ENCODE measurements at regions not wholly inside any gene's neighbourhood (a gene's known extent, or its start where the extent isn't known, plus 50 kb on each side); places are given as distances from the start of the nearest gene placed in this dataset.

GRCh38 chr11:97968071-97968470 is 1052.7 kb upstream of the CNTN5 start:
- H3F3A ChIP-seq (ENCODE audit: low read length, unreplicated experiment), result no peaks in the 10 kb centered on the region
- POLR2A ChIA-PET (ENCODE audit: unreplicated experiment), result no interaction called here
- H2AFZ ChIP-seq (ENCODE audit: low read length), result no peak overlapping the region
- DNase-seq (no peak), ATAC-seq (no peak)
- H3K9me3 ChIP-seq (ENCODE audit: low read length), result no peaks in the 10 kb centered on the region
- H3K36me3 ChIP-seq (ENCODE audit: low read depth, low read length), result no peaks in the 10 kb centered on the region
- H3K4me1 ChIP-seq (ENCODE audit: insufficient read depth, low read length), result peaks cover 16% of the 10 kb centered on the region
- H3K79me2 ChIP-seq (ENCODE audit: low read length), result no peaks in the 10 kb centered on the region
- H3K27me3 ChIP-seq (ENCODE audit: low read length), result no peaks in the 10 kb centered on the region
- intact Hi-C loops (cut with micrococcal nuclease), result no loop called here
- H4K20me1 ChIP-seq (ENCODE audit: low read length), result no peaks in the 10 kb centered on the region
- H3K9me2 ChIP-seq (replicated peaks; ENCODE audit: low read length), result no peaks in the 10 kb centered on the region
- no peak overlapping the region for H3K27ac ChIP-seq (ENCODE audit: low read length)
- no peak overlapping the region for H3K9ac ChIP-seq (ENCODE audit: low read length)
- H3K4me3 ChIP-seq (ENCODE audit: low read length), result no peak overlapping the region
- BruUV-seq (replicated peaks), result no TSS peak
- H3K4me2 ChIP-seq (ENCODE audit: low read length), result no peak overlapping the region
- TF ChIP-seq EZH2 (IDR thresholded peaks at IDR 0.05; ENCODE audit: low read length, unreplicated experiment), result no peak
- no peak for TF ChIP-seq EZH2phosphoT487 (IDR thresholded peaks at IDR 0.05; ENCODE audit: borderline replicate concordance, low read length)
- TF ChIP-seq, protein P1, sequence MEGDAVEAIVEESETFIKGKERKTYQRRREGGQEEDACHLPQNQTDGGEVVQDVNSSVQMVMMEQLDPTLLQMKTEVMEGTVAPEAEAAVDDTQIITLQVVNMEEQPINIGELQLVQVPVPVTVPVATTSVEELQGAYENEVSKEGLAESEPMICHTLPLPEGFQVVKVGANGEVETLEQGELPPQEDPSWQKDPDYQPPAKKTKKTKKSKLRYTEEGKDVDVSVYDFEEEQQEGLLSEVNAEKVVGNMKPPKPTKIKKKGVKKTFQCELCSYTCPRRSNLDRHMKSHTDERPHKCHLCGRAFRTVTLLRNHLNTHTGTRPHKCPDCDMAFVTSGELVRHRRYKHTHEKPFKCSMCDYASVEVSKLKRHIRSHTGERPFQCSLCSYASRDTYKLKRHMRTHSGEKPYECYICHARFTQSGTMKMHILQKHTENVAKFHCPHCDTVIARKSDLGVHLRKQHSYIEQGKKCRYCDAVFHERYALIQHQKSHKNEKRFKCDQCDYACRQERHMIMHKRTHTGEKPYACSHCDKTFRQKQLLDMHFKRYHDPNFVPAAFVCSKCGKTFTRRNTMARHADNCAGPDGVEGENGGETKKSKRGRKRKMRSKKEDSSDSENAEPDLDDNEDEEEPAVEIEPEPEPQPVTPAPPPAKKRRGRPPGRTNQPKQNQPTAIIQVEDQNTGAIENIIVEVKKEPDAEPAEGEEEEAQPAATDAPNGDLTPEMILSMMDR (conservative IDR thresholded peaks at IDR 0.05; ENCODE audit: low read depth, low read length), result no peak
- CTCF ChIA-PET, result no interaction called here

- POLR2A ChIA-PET (ENCODE audit: unreplicated experiment), result no interaction called here
- H3K9me3 ChIP-seq (ENCODE audit: low read length), result no peaks in the 10 kb centered on the region
- H3F3A ChIP-seq (ENCODE audit: low read length, unreplicated experiment), result no peaks in the 10 kb centered on the region
- BruUV-seq (replicated peaks), result no TSS peak
- no peak overlapping the region for H3K4me2 ChIP-seq (ENCODE audit: low read length)
- intact Hi-C loops (cut with micrococcal nuclease), result no loop called here
- no peaks in the 10 kb centered on the region for H4K20me1 ChIP-seq (ENCODE audit: low read length)
- H3K79me2 ChIP-seq (ENCODE audit: low read length), result no peaks in the 10 kb centered on the region
- no peak overlapping the region; the same call in 1 of the 2 replicates for H2AFZ ChIP-seq (ENCODE audit: low read length)
- no peaks in the 10 kb centered on the region for H3K4me1 ChIP-seq (ENCODE audit: insufficient read depth, low read length)
- H3K27me3 ChIP-seq (ENCODE audit: low read length), result no peaks in the 10 kb centered on the region
- H3K4me3 ChIP-seq (ENCODE audit: low read length), result no peak overlapping the region
- no peaks in the 10 kb centered on the region for H3K9me2 ChIP-seq (replicated peaks; ENCODE audit: low read length)
- no peak for DNase-seq
- TF ChIP-seq, protein P1 (conservative IDR thresholded peaks at IDR 0.05; ENCODE audit: low read depth, low read length), result no peak
- TF ChIP-seq EZH2 (IDR thresholded peaks at IDR 0.05; ENCODE audit: low read length, unreplicated experiment) (no peak), EZH2phosphoT487 (IDR thresholded peaks at IDR 0.05; ENCODE audit: borderline replicate concordance, low read length) (no peak)
- ATAC-seq, result no peak
- no peaks in the 10 kb centered on the region for H3K36me3 ChIP-seq (ENCODE audit: low read depth, low read length)
- H3K9ac ChIP-seq (ENCODE audit: low read length), result no peak overlapping the region
- no peak overlapping the region for H3K27ac ChIP-seq (ENCODE audit: low read length)
- CTCF ChIA-PET, result no interaction called here
Observed at GRCh38 chr11:97972731-97973130, 1048.0 kb upstream of the CNTN5 start.

DNA sequence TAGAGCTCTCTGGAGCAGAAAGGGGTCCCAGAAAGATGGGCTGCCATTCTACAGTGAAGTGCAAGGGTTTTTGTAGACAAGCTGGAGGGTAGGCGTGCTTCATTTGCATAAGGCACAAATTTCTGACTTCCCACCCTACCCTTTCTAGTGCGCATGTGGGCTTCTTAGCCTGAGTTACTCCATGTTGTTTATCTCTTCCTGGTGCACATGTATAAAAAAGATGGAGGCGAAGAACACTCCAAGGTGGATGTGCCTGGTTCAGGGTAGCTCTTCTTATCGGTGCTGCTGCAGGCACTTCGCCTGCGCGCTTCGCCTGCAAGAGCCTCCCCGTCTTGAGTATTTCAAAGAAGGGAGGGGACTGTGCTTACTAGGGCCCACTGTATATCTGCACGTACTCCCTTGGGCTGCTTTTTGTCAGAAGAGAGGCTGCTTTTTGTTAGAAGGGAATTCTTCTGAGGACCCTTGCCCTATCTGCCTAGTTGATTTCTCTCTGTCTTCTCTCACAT is 1047.3 kb upstream of the CNTN5 start:
- H4K20me1 ChIP-seq (ENCODE audit: low read length), result no peaks in the 10 kb centered on the region

More for the DNA sequence above, 1047.3 kb upstream of the CNTN5 start:
- intact Hi-C loops (cut with micrococcal nuclease), result no loop called here
- DNase-seq (no peak), ATAC-seq (no peak)
- TF ChIP-seq, protein P1 (conservative IDR thresholded peaks at IDR 0.05; ENCODE audit: low read depth, low read length), result no peak
- TF ChIP-seq EZH2 (IDR thresholded peaks at IDR 0.05; ENCODE audit: low read length, unreplicated experiment) (no peak), EZH2phosphoT487 (IDR thresholded peaks at IDR 0.05; ENCODE audit: borderline replicate concordance, low read length) (no peak)
- Histone ChIP-seq H3K9me3 (ENCODE audit: low read length) (no peaks in the 10 kb centered on the region), H3K4me2 (ENCODE audit: low read length) (no peak overlapping the region), H3K9me2 (replicated peaks; ENCODE audit: low read length) (no peaks in the 10 kb centered on the region), H2AFZ (ENCODE audit: low read length) (peak overlapping the region; percentile 16; the same call in 1 of the 2 replicates), H3K27ac (ENCODE audit: low read length) (no peak overlapping the region), H3K9ac (ENCODE audit: low read length) (no peak overlapping the region), H3K4me1 (ENCODE audit: insufficient read depth, low read length) (no peaks in the 10 kb centered on the region), H3F3A (ENCODE audit: low read length, unreplicated experiment) (no peaks in the 10 kb centered on the region), H3K79me2 (ENCODE audit: low read length) (no peaks in the 10 kb centered on the region), H3K27me3 (ENCODE audit: low read length) (no peaks in the 10 kb centered on the region), H3K4me3 (ENCODE audit: low read length) (no peak overlapping the region), H3K36me3 (ENCODE audit: low read depth, low read length) (no peaks in the 10 kb centered on the region)
- BruUV-seq (replicated peaks), result no TSS peak
- CTCF ChIA-PET, result no interaction called here
- POLR2A ChIA-PET (ENCODE audit: unreplicated experiment), result no interaction called here
